ENCODE measurements at regions not wholly inside any gene's neighbourhood (a gene's known extent, or its start where the extent isn't known, plus 50 kb on each side); places are given as distances from the start of the nearest gene placed in this dataset.
"Not testable (repeated sequence)": the region's sequence is repeated elsewhere in the genome, so short reads cannot be mapped to it uniquely, and the experiment has no call there.

DNA sequence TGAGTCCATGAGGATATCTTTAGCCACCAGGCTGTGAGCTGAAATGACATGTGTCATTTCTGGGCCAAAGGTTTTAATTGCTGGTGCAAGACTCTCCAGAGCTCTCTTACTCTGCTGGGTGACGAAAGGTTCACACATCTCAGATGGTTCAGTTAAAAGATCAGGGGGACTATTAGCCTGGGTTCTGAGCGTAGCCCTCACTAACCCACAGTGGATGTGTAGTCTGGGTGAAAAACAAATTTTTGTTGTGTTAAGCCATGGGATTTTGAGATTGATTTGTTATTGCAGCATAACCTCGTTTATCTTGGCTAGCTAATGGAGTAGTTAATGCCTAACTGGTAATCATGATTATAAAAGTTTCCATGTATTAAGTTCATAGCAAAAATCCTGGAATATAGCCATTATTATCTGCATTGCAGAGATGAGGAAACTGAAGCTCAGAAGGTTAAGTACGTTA lies 251.5 kb downstream of the RMST start:
- DNase-seq (ENCODE audit: low read depth) = no peak

DNA sequence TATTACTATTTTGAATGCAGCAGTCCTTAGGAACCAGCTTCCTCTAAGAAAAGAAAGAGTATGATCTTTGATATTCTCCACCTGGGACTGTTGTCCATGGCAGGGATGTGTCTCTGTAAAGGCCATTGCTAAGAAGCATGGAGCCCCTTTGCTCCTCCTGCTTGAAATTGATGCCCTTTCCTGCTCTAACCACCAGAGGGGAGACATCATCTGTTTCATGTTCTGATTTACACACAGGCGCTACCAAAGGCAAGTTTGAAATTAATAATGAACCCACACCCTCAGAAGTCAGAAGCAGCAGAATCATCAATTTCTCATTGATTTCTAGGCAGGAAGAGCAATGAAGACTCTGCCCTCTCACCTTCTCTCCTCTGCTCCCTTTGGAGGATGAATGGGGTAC lies 253.8 kb downstream of the RMST start:
- no peak for DNase-seq (ENCODE audit: low read depth)

DNA sequence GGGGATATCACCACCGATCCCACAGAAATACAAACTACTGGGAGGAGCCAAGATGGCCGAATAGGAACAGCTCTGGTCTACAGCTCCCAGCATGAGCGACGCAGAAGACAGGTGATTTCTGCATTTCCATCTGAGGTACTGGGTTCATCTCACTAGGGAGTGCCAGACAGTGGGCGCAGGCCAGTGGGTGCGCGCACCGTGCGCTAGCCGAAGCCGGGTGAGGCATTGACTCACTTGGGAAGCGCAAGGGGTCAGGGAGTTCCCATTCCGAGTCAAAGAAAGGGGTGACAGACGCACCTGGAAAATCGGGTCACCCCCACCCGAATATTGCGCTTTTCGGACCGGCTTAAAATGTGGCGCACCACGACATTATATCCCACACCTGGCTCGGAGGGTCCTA lies 261.2 kb downstream of the RMST start:
- DNase-seq (ENCODE audit: low read depth) = not testable (repeated sequence)

DNA sequence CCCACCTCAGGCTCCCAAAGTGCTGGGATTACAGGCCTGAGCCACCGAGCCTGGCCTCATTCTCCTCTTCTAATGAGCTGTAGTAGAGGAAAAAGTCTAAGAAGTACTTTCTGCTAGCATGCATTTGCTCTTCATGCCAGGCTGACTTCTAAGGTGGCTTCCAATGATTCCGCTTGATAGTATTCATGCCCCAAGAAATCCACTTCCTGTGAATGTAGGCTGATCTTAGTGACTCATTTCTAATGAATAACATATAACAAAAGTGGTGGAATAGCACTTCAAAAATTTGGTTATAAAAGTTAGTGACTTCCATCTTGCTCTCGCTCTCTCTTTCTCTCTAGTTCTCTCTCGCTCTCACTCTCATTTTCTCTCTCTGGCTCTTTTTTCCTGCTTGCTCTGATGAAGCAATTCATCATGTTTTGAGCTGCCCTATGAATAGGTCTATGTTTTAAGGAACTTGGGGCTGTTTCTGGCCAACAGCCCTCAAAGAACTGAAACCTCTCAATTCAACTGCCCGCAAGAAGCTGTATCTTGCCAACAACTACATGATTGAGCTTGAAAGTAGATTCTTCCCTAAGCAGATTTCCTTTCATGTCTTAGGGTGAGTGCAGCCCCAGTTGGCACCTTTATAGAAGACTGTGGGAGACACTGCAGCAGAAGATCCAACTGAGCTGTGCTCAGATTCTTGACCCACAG lies 282.9 kb downstream of the RMST start:
- DNase-seq (ENCODE audit: low read depth) = no peak

GRCh38 chr12:97748298-97748697 lies 285.7 kb downstream of the RMST start:
- no peak for DNase-seq (ENCODE audit: low read depth)

DNA sequence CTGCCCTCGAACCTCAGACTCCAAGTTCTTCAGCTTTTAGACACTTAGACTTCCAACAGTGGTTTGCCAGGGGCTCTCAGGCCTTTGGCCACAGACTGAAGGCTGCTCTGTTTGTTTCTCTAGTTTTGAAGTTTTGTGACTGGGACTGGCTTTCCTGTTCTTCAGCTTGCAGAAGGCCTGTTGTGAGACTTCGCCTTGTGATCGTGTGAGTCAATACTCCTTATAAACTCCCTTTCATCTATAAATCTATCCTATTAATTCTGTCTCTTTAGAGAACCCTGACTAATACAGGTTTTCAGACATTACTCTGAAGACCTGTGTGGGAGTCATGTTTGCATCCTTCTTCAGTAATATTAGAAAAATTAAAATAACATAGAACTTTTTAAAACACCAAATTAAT lies 289.1 kb downstream of the RMST start:
- DNase-seq (ENCODE audit: low read depth) = no peak

- no peak for DNase-seq (ENCODE audit: low read depth)
Measured at GRCh38 chr12:97752129-97752528, 289.5 kb downstream of the RMST start.

DNA sequence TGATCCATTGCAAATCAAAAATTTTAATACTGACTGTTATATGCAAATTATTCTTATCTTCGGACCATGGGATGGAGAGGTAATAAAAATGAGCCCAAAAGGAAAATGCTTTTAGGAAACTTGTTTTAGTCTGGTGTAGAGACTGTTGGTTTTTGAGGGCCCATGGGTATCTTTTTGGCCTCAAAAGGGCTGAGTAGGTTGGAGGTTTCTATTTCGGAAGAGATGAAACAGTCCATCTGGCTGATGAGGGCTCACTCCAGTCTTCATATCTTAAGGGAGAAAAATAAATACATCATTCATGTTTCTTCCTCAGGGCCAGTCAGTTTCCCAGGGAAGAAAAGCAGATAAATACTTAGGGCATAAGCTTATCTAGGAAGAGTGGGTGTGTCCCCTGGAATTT lies 290.7 kb downstream of the RMST start:
- DNase-seq (ENCODE audit: low read depth) = no peak

GRCh38 chr12:97754306-97754705 lies 291.7 kb downstream of the RMST start:
- no peak for DNase-seq (ENCODE audit: low read depth)

- no peak for DNase-seq (ENCODE audit: low read depth)
Measured at GRCh38 chr12:97756066-97756666, 293.6 kb downstream of the RMST start.

DNA sequence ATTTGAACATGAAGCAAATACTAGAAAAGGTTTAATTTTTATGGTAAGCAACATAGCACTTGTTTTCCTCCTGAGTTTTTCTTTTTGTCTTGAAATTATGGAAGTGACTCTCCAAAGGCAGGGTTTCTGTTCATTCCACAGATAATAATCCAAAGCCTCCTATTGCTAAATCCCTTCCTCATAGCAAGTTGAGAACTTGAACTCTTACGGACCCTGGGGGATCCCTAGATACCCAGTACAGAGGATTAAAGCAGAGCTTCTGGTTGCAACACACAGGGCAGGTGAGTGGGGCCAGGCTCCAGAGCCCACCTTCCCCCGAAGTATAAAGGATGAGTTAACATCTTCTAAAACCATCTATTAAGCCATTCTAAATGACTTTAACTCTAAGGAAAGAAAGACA lies 294.1 kb downstream of the RMST start:
- no peak for DNase-seq (ENCODE audit: low read depth)

DNA sequence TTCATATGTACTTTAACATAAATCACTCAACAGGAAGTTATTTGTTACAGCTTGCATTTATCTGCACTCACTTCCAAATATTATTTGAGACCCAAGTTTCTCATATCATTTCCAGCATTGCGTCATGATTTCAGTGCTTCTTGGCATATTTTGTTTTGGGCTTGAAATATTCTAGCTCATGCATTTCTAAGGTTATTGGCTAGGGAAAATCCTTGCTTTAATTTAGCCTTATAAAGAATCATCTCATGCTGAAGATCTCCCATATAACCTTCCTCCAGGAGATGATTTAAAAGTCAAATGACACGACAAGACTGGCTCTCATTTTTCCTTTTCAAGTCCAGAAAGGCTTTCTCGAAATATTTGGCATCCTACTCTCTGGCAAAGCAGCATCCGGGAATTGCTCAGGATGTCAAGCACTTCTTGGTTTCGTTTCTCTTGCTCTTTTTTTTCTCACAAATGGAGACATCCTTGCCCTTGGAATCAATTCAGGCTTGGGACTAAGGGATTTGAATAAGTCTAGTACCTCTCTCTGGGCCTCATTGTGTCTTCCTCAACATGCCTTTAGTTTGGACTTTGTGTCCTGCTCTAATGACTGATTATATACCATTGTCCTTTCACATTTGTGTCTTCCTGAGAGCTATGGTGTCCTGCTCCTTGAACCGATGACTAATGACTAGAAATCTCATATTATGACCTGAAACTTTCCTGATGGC lies 295.0 kb downstream of the RMST start:
- no peak for DNase-seq (ENCODE audit: low read depth)

DNA sequence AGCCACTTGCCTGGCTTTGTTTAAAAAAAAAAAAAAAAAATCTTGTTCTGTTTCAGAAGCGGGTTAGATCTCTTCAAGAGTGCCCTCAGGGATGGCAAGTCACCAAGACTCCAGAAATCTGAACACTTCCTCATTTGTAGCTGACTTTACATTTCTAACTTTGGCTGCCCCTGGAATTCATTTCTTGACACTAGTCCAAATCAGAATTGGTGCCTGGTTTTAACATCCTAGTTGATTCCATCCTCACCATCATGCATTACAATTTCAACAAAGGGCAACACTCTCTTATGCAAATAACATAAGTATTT lies 295.5 kb downstream of the RMST start:
- no peak for DNase-seq (ENCODE audit: low read depth)

GRCh38 chr12:97758586-97758985 lies 296.0 kb downstream of the RMST start:
- no peak for DNase-seq (ENCODE audit: low read depth)

GRCh38 chr12:97760601-97761000 lies 298.0 kb downstream of the RMST start:
- DNase-seq (ENCODE audit: low read depth) = no peak

- DNase-seq (ENCODE audit: low read depth) = no peak
Measured at GRCh38 chr12:97763113-97763512, 300.5 kb downstream of the RMST start.

DNA sequence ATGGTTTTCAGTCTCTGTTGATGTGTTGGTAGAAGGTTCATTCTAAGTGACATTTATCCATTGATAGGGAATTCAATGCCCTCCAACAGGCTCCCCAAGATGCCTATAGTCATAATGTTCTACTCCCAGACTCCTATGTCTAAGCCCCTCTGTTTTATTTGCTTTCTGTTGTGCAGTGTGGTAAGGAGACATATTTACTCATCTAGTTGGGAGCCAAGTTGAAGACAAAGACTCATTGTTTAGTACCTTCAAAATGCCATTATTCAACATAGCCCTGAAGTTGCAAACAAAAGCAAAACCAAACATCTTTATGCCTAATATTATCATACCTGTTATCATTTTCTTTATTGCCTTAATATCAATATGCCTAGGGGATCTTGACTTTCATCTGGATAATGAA lies 302.1 kb downstream of the RMST start:
- DNase-seq (ENCODE audit: low read depth) = no peak

DNA sequence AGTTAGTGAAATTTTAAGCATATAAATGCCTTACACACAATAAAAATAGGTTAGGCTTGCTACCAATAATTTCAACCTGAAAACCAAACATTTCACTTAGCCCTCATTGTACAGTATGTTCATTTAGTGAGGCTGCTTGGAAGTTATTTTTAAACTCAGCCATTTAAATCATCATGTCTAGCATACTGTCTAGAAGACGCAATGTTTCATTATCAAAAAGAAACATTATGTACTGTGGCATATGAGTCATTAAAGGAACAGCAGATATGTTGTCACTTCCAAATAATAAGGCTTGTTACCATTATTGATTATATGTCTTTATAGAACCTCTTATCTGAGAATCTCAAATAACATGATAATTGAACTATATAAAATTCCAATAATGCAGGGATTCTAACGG lies 304.7 kb downstream of the RMST start:
- no peak for DNase-seq (ENCODE audit: low read depth)

DNA sequence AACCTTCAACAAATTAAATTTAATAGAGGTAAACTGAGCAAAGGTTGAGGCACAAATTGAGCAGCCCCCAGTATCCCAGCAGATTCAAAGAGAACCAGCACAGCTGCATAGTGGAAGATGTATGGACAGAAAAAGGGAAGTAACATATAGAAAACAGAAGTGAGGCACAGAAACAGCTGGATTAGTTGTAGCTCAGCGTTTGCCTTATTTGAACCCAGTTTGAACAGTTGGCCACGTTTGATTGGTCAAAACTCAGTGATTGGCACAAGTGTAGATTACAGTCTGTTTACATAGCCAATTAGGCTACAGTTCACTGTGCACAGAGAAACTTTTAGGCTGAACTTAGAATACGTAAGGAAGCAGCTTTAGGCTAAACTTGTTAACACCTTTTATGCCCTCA lies 315.5 kb downstream of the RMST start:
- DNase-seq (ENCODE audit: low read depth) = no peak

GRCh38 chr12:97781342-97781741 lies 318.7 kb downstream of the RMST start:
- DNase-seq (ENCODE audit: low read depth) = no peak

DNA sequence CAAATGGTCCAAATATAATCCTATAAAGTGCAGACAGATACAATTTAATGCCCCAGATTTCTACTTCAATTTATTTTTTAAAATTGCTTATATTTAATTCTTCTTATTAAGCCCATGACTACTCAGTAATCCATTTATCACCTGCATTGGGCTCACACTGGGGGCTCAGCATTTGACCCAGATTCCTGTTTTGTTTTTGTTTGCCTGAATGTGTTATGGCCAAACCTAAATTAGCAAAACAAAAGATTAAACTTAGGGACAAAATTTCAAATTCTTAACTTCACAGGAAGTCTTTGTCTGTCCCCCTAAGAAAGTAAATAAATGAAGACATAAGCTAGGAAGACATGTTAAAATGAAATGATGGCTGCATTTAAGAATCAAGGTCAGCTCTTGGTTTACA lies 322.3 kb downstream of the RMST start:
- no peak for DNase-seq (ENCODE audit: low read depth)

GRCh38 chr12:97790281-97790680 lies 327.7 kb downstream of the RMST start:
- no peak for DNase-seq (ENCODE audit: low read depth)

DNA sequence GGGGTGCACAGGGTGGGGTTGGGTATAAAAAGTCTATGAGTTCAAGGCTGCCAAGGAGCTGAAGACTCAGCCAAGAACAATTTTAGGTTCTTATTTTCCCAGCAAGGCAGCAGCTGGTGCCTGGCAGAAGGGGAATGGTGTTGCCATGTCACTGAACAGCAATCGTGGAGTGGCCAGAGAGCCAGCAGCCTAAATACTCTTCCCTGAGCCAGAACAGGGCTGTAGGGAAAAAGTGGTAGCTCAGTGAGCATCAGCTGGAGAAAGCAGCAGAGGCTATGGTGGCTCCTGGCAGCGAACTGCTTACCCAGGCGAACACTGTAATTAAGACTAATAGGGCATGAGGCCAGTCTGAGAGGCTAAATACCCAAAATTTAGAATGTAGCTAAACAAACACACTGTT lies 334.9 kb downstream of the RMST start:
- no peak for DNase-seq (ENCODE audit: low read depth)

DNA sequence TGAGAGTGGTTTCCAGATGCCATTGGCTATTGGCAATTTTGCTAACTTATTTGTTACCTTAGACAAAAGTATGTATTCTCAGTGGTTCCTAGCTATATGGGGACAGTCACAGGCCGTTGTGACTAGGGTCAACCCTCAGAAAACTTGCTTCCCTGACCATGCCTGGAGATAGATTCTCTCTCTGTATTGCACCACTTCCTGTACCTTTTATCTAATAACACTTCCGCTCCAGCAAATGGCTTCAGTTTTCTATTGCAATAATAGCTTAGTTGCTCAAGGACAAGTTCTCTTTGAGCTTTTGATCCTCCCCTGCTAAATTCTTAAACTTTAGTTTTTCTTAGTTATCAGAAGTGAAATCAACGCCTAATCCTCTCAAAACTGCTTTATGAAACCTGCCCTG lies 338.0 kb downstream of the RMST start:
- DNase-seq (ENCODE audit: low read depth) = no peak
